Kidney capillary endothelial cell (primary cell): ENCODE measurements at regions not wholly inside any gene's neighbourhood (a gene's known extent, or its start where the extent isn't known, plus 50 kb on each side); places are given as distances from the start of the nearest gene placed in this dataset.

Experiments
- DNase-seq: peaks from one replicate; pipeline ENCODE4 v3.0.0-alpha.2; 2018; ENCODE audit warnings: low spot score

GRCh38 chr6:30396833-30397479 lies 52.0 kb downstream of the RPP21 start:
- peak; percentile 50 for DNase-seq

- no peak for DNase-seq
Measured at GRCh38 chr6:30397697-30398096, 52.7 kb downstream of the RPP21 start.

GRCh38 chr6:30399390-30400058 lies 54.6 kb downstream of the RPP21 start:
- DNase-seq: peak; percentile 21

- DNase-seq: no peak
Measured at GRCh38 chr6:30405934-30406333, 61.0 kb downstream of the RPP21 start.

GRCh38 chr6:30409184-30409583 lies 64.2 kb downstream of the RPP21 start:
- no peak for DNase-seq

- DNase-seq: peak; percentile 47
Measured at GRCh38 chr6:30411515-30412207, 66.7 kb downstream of the RPP21 start.

- DNase-seq: no peak
Measured at GRCh38 chr6:30418448-30418847, 70.9 kb upstream of the HLA-E start.

- DNase-seq: no peak
Measured at GRCh38 chr6:30424549-30424948, 64.8 kb upstream of the HLA-E start.
